ENCODE measurements at regions not wholly inside any gene's neighbourhood (a gene's known extent, or its start where the extent isn't known, plus 50 kb on each side); places are given as distances from the start of the nearest gene placed in this dataset.

GRCh38 chr10:30749385-30749784 lies 119.8 kb upstream of the LYZL2 start:
- H3K18ac ChIP-seq (ENCODE audit: insufficient read length, low read depth, low read length): no peak overlapping the region
- no peaks in the 10 kb centered on the region for H3K23me2 ChIP-seq (ENCODE audit: insufficient read length, low read depth, low read length, poor library complexity, severe bottlenecking)
- H3K79me1 ChIP-seq (ENCODE audit: insufficient read depth, low read depth, low read length, poor library complexity, severe bottlenecking): no peaks in the 10 kb centered on the region
- H3K23ac ChIP-seq (ENCODE audit: insufficient read length, low read depth, low read length): no peak overlapping the region
- DNase-seq: no peak
- no peak overlapping the region for H3K27ac Mint-ChIP-seq
- no peak overlapping the region for H2BK12ac ChIP-seq (ENCODE audit: insufficient read length, low read depth, low read length)
- H2BK15ac ChIP-seq (ENCODE audit: low read depth, low read length): no peak overlapping the region
- no peak overlapping the region for H3K56ac ChIP-seq (ENCODE audit: insufficient read length, low read depth, low read length)
- peaks cover 4% of the 10 kb centered on the region for H3K27me3 Mint-ChIP-seq (ENCODE audit: low read depth)
- no peak overlapping the region for H3K4ac ChIP-seq (ENCODE audit: low read depth, low read length)
- H3K9me3 Mint-ChIP-seq: no peaks in the 10 kb centered on the region
- H3K4me2 ChIP-seq (ENCODE audit: insufficient read depth, insufficient read length, low read length): no peak overlapping the region
- no peaks in the 10 kb centered on the region for H3K36me3 Mint-ChIP-seq (ENCODE audit: insufficient read depth in 1 of 3, low read depth in 3 of 3)
- TF ChIP-seq CTCF (conservative IDR thresholded peaks at IDR 0.05): no peak
- H3K4me1 ChIP-seq (ENCODE audit: insufficient read depth, low read length): no peaks in the 10 kb centered on the region
- H2AFZ ChIP-seq (ENCODE audit: low read length): no peak overlapping the region
- H3K9ac ChIP-seq (ENCODE audit: extremely low read depth, insufficient read length, low read length): no peak overlapping the region
- H3K4me1 Mint-ChIP-seq: peaks cover 0 to 2% of the 10 kb centered on the region in 2 experiments; a peak in 2 of 4 replicates
- H2AK5ac ChIP-seq (ENCODE audit: insufficient read length, low read length): no peak overlapping the region
- no peaks in the 10 kb centered on the region for H3K27me3 ChIP-seq (ENCODE audit: insufficient read depth, low read length)
- H4K8ac ChIP-seq (replicated peaks; ENCODE audit: insufficient read length, low read depth, low read length): no peak overlapping the region
- H3T11ph ChIP-seq (ENCODE audit: low read length): no peak overlapping the region
- H4K91ac ChIP-seq (ENCODE audit: insufficient read length, low read depth, low read length): no peak overlapping the region
- H2BK5ac ChIP-seq (ENCODE audit: insufficient read length, low read length): no peak overlapping the region
- H2BK120ac ChIP-seq (ENCODE audit: low read depth, low read length, poor library complexity, severe bottlenecking): no peak overlapping the region
- no peak overlapping the region for H3K4me3 Mint-ChIP-seq
- no peaks in the 10 kb centered on the region for H4K20me1 ChIP-seq (ENCODE audit: control insufficient read depth, insufficient read depth, insufficient read length)
- no peak overlapping the region for H4K5ac ChIP-seq (ENCODE audit: insufficient read length, low read depth, low read length)
- no peak overlapping the region for H3K14ac ChIP-seq (ENCODE audit: insufficient read depth, low read length)
- no peak overlapping the region for H2BK20ac ChIP-seq (ENCODE audit: low read depth, low read length, poor library complexity, severe bottlenecking)
- H3K27ac ChIP-seq (ENCODE audit: insufficient read length, low read depth, low read length): no peak overlapping the region
- no CpG with 5 or more reads among the region's 8 CpGs for WGBS (ENCODE audit: extremely low coverage, insufficient read length, low lambda C conversion rate)
- H3K79me2 ChIP-seq (ENCODE audit: insufficient read depth, low read length): no peaks in the 10 kb centered on the region
- no peaks in the 10 kb centered on the region for H3K9me3 ChIP-seq (ENCODE audit: control insufficient read depth, low read depth, low read length)

All from H9 (cell line).